GM13976 (cell line): ENCODE measurements at regions not wholly inside any gene's neighbourhood (a gene's known extent, or its start where the extent isn't known, plus 50 kb on each side); places are given as distances from the start of the nearest gene placed in this dataset.

ENCODE experiments used
- DNase-seq: peaks from one replicate; pipeline ENCODE4 v3.0.0; 2012; ENCODE audit warnings: low spot score
- in situ Hi-C: fragments of 300-500 bp; cut with MboI; formaldehyde crosslinking; loops from one replicate; pipeline ENCODE4 v1.12.0; 2022; ENCODE audit warnings: low sequenced_read_pairs, mixed read lengths, inconsistent platforms; ENCODE audit not compliant: unreplicated experiment
- TF ChIP-seq, protein P1 (sequence below): IDR thresholded peaks from 2 replicates; pipeline ENCODE4 v1.5.1; 2012; ENCODE audit warnings: borderline replicate concordance, mild to moderate bottlenecking; ENCODE audit not compliant: insufficient read depth; ENCODE audit errors: extremely low read depth, missing control alignments, control extremely low read depth

DNA sequence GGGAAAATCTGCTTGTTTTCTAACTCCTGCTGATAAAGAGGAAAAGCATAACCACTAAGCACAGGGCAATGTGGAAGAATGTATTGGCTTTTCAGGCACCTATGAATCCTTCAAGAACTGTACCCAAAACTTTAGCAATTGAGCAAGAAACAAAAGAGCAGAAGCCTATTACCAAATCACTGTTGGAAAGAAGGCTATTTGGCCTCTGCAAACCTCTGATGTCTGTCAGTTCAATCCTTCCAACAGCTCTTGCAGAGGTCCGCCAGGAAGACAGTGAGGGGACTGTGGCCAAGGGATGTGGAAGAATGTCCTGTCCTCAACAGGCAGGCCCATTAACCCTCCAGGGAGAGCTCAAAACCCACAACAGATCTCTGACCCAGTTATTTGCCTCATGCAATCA, 328.6 kb downstream of the ENC1 start:
- in situ Hi-C loops = no loop called here
- no peak for DNase-seq
- TF ChIP-seq, protein P1, sequence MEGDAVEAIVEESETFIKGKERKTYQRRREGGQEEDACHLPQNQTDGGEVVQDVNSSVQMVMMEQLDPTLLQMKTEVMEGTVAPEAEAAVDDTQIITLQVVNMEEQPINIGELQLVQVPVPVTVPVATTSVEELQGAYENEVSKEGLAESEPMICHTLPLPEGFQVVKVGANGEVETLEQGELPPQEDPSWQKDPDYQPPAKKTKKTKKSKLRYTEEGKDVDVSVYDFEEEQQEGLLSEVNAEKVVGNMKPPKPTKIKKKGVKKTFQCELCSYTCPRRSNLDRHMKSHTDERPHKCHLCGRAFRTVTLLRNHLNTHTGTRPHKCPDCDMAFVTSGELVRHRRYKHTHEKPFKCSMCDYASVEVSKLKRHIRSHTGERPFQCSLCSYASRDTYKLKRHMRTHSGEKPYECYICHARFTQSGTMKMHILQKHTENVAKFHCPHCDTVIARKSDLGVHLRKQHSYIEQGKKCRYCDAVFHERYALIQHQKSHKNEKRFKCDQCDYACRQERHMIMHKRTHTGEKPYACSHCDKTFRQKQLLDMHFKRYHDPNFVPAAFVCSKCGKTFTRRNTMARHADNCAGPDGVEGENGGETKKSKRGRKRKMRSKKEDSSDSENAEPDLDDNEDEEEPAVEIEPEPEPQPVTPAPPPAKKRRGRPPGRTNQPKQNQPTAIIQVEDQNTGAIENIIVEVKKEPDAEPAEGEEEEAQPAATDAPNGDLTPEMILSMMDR = no peak

DNA sequence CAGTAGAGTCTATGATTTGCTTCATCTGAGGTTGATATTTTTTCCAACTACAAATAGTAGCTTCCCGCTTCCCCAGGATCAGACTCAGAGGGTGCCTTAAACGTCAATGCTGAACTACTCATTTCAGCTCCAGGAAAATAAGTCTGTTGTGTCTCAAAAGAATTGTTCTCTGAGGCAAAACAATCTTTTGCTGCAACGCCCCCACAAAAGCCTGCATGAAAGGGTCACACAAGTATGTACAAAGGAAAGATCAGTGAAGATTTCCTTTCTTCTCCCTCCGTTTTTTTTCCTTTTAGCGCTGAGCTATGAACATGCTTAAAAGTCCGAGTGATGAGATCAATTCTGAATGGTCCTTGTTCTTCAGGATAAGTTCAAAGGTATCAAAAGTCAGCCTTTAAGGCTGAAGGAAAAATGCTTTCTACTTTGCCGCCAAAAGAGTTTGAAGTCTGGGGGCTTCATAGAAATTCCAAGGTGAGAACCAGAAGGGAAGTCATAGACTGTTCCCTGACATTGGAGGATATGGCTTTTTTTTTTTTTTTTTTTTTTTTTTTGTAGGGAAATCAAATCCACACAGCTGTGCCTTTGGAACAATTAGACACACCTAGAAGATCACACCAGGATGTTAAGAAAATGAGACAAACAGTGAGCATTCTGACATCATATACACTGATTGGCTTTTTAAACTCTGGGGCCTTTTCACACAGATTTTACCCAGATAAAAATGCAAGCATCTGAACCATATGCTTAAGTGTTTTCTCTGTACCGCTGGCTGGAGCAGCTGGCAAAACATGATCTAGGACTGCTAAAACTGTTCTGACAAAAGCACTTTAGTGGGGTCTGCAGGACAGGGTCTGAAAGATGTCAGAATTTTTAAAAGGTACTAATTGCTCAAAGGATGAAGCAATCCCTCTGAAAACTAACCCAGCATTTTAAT, 329.3 kb downstream of the ENC1 start:
- TF ChIP-seq, protein P1 = no peak
- in situ Hi-C loops = no loop called here
- no peak for DNase-seq

DNA sequence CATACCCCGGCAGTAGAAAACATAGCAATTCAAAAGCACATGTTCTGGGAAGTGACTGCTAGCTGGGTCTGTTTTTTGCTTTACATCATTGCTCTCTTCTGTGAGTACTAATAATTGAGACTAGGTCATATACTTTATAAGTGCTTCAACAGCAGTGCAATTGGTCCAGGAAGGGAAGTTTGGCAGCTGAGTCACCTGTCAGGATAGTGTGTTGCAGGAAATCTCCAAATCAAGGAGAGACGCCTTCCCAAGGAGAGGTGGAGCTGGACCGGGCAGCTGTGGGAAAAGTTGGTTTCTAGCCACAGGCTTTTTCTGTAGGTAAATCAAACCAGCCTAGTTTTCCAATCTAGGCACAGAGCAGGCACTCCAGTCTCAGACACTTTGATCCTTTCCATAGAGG, 330.1 kb downstream of the ENC1 start:
- in situ Hi-C loops = no loop called here
- TF ChIP-seq, protein P1 = no peak

DNA sequence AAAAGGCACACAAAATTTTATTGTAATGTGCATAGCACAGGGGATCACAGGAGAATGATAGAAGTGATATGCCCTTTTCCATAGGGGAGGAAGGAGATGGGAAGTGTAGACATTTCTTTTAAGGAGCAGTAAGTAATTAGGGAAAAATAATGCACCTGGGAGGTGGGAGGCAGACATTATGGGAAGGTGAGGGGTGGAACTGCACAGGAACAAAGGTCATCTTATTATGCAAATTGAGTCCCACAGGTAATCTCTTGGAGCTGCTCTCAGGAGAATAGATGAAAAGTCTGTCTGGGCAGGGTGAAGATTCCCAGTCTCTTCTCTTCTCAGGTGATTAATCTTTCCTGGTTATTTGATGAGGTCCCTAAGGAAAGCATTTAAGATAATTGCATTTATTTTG, 331.5 kb downstream of the ENC1 start:
- in situ Hi-C loops = no loop called here
- DNase-seq = no peak
- TF ChIP-seq, protein P1 = no peak

More for the DNA sequence above, 330.1 kb downstream of the ENC1 start:
- no peak for DNase-seq

DNA sequence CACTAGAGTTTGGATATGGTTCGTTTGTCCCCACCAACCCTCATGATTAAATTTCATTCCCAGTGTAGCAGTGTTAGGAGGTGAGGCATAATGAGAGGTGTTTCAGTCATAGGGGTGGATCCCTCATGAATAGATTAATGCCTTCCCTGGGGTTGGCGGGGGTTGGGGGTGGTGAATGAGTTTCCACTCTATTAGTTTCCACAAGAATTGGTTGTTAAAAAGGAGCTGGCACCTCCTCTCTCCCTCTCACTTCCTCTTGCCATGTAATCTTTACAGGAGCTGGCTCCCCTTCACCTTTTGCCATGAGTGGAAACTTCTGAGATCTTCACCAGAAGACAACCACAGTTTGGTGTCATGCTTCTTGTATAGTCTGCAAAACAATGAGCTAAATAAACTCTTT, 333.7 kb downstream of the ENC1 start:
- TF ChIP-seq, protein P1 = no peak
- DNase-seq = no peak
- in situ Hi-C loops = no loop called here

DNA sequence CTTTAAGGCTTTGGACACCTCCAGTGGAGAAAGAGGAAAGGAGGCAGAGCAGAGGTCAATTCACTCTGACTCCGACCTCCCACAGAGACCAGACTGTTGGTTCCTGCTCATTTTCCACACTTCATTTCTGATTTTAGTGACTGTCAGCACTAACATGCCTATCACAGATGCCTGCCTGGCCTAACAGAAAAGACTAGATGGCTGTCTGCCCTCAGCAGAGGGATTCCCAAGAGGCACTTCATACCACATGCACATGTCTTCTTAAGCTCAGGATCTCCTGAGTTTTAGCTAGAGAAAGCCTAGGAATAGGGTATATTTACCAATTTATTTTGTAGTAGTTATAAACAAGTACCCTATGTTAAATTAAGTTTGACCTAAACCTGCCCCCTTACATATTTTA, 336.0 kb downstream of the ENC1 start:
- TF ChIP-seq, protein P1 = no peak
- in situ Hi-C loops = no loop called here
- no peak for DNase-seq

DNA sequence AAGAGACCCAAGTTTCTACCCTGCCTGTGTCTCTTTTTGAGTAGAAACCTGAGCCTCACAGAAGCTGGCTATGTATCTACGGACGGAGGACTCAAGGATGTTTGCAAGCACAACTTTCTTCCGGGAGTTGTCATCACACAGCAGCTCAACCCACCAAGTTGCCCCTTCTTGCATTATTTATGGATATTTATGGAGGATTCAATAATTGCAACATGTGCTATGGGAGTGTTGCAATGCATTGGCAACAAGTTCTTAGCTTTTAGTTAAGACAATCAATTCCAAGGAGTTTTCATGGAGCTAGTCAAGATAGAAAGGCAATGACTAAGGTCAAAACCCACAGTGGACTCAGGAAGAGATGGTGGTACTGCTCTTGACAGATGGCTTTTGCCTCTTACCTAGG, 336.9 kb downstream of the ENC1 start:
- TF ChIP-seq, protein P1 = no peak
- no peak for DNase-seq

More for the DNA sequence above, 336.9 kb downstream of the ENC1 start:
- in situ Hi-C loops = no loop called here
